ENCODE measurements at regions not wholly inside any gene's neighbourhood (a gene's known extent, or its start where the extent isn't known, plus 50 kb on each side); places are given as distances from the start of the nearest gene placed in this dataset.

GRCh38 chr2:161028581-161028980 is 131.6 kb upstream of the TANK start:
- DNase-seq = no peak
- no peak overlapping the region for H3K4me3 ChIP-seq (ENCODE audit: low read depth, low read length)
- no peaks in the 10 kb centered on the region for H3K9me3 ChIP-seq
- Mint-ChIP-seq H3K9me3 (ENCODE audit: unreplicated experiment) (no peaks in the 10 kb centered on the region), H3K4me1 (ENCODE audit: low read depth, unreplicated experiment) (no peaks in the 10 kb centered on the region), H3K27me3 (ENCODE audit: insufficient read depth, unreplicated experiment) (peaks cover 4% of the 10 kb centered on the region), H3K36me3 (ENCODE audit: insufficient read depth, unreplicated experiment) (no peaks in the 10 kb centered on the region), H3K4me3 (ENCODE audit: unreplicated experiment) (no peak overlapping the region), H3K27ac (ENCODE audit: unreplicated experiment) (no peak overlapping the region)
- no peaks in the 10 kb centered on the region for H3K36me3 ChIP-seq (ENCODE audit: control insufficient read depth, insufficient read depth, low read length)
- ChIA-PET POLR2A (no interaction called here), CTCF (no interaction called here)
- no peaks in the 10 kb centered on the region for H3K27me3 ChIP-seq (replicated peaks; ENCODE audit: control insufficient read depth, insufficient read depth, low read length)
- BruUV-seq (replicated peaks) = no TSS peak
- no peaks in the 10 kb centered on the region for H3K4me1 ChIP-seq
- intact Hi-C loops (cut with micrococcal nuclease; ENCODE audit: unreplicated experiment) = no loop called here
- TF ChIP-seq CTCF (IDR thresholded peaks at IDR 0.05; ENCODE audit: insufficient read depth in 1 of 2, low read depth in 1 of 2, low read length in 1 of 2, severe bottlenecking in 1 of 2, unreplicated experiment in 1 of 2) = no peak

GRCh38 chr2:161029321-161029720 is 130.9 kb upstream of the TANK start:
- POLR2A ChIA-PET = no interaction called here
- no peak for DNase-seq
- intact Hi-C loops (cut with micrococcal nuclease; ENCODE audit: unreplicated experiment) = no loop called here

GRCh38 chr2:161030260-161031063 is 129.8 kb upstream of the TANK start:
- Mint-ChIP-seq H3K27ac (ENCODE audit: unreplicated experiment) (no peak overlapping the region), H3K36me3 (ENCODE audit: insufficient read depth, unreplicated experiment) (no peaks in the 10 kb centered on the region), H3K9me3 (ENCODE audit: unreplicated experiment) (peaks cover 4% of the 10 kb centered on the region), H3K4me1 (ENCODE audit: low read depth, unreplicated experiment) (no peaks in the 10 kb centered on the region), H3K27me3 (ENCODE audit: insufficient read depth, unreplicated experiment) (peaks cover 2% of the 10 kb centered on the region), H3K4me3 (ENCODE audit: unreplicated experiment) (no peak overlapping the region)
- ChIA-PET POLR2A (interaction anchor here (0.5 kb wide), 1 partner anchor 10 kb away, joined by 3 read pairs; no protein-coding TSS in a partner anchor), CTCF (no interaction called here)
- no peak for TF ChIP-seq CTCF (IDR thresholded peaks at IDR 0.05; ENCODE audit: insufficient read depth in 1 of 2, low read depth in 1 of 2, low read length in 1 of 2, severe bottlenecking in 1 of 2, unreplicated experiment in 1 of 2)
- Histone ChIP-seq H3K4me1 (no peaks in the 10 kb centered on the region), H3K36me3 (ENCODE audit: control insufficient read depth, insufficient read depth, low read length) (no peaks in the 10 kb centered on the region), H3K9me3 (no peaks in the 10 kb centered on the region), H3K4me3 (ENCODE audit: low read depth, low read length) (no peak overlapping the region), H3K27me3 (replicated peaks; ENCODE audit: control insufficient read depth, insufficient read depth, low read length) (no peaks in the 10 kb centered on the region)
- BruUV-seq (replicated peaks) = no TSS peak
- no peak for DNase-seq
- intact Hi-C loops (cut with micrococcal nuclease; ENCODE audit: unreplicated experiment) = no loop called here

More at GRCh38 chr2:161029321-161029720, 130.9 kb upstream of the TANK start:
- Mint-ChIP-seq H3K9me3 (ENCODE audit: unreplicated experiment) (no peaks in the 10 kb centered on the region), H3K4me3 (ENCODE audit: unreplicated experiment) (no peak overlapping the region), H3K36me3 (ENCODE audit: insufficient read depth, unreplicated experiment) (no peaks in the 10 kb centered on the region), H3K27me3 (ENCODE audit: insufficient read depth, unreplicated experiment) (peaks cover 4% of the 10 kb centered on the region), H3K4me1 (ENCODE audit: low read depth, unreplicated experiment) (no peaks in the 10 kb centered on the region), H3K27ac (ENCODE audit: unreplicated experiment) (no peak overlapping the region)
- CTCF ChIA-PET = no interaction called here
- Histone ChIP-seq H3K36me3 (ENCODE audit: control insufficient read depth, insufficient read depth, low read length) (no peaks in the 10 kb centered on the region), H3K4me1 (no peaks in the 10 kb centered on the region), H3K4me3 (ENCODE audit: low read depth, low read length) (no peak overlapping the region), H3K27me3 (replicated peaks; ENCODE audit: control insufficient read depth, insufficient read depth, low read length) (no peaks in the 10 kb centered on the region), H3K9me3 (no peaks in the 10 kb centered on the region)
- no TSS peak for BruUV-seq (replicated peaks)
- TF ChIP-seq CTCF (IDR thresholded peaks at IDR 0.05; ENCODE audit: insufficient read depth in 1 of 2, low read depth in 1 of 2, low read length in 1 of 2, severe bottlenecking in 1 of 2, unreplicated experiment in 1 of 2) = no peak
